Left kidney (tissue), 1 donor: ENCODE measurements at regions not wholly inside any gene's neighbourhood (a gene's known extent, or its start where the extent isn't known, plus 50 kb on each side); places are given as distances from the start of the nearest gene placed in this dataset.
"Not testable (repeated sequence)": the region's sequence is repeated elsewhere in the genome, so short reads cannot be mapped to it uniquely, and the experiment has no call there.

Source experiments
- DNase-seq: peaks from one replicate; pipeline ENCODE4 v3.0.0-alpha.2; 2013

- DNase-seq, result no peak
These were observed 1730.8 kb upstream of the CELF4 start for GRCh38 chr18:39296293-39296888.

- DNase-seq, result no peak
These were observed 1711.2 kb upstream of the CELF4 start for GRCh38 chr18:39276764-39277163.

GRCh38 chr18:39274535-39274934, 1708.9 kb upstream of the CELF4 start:
- DNase-seq, result no peak

DNA sequence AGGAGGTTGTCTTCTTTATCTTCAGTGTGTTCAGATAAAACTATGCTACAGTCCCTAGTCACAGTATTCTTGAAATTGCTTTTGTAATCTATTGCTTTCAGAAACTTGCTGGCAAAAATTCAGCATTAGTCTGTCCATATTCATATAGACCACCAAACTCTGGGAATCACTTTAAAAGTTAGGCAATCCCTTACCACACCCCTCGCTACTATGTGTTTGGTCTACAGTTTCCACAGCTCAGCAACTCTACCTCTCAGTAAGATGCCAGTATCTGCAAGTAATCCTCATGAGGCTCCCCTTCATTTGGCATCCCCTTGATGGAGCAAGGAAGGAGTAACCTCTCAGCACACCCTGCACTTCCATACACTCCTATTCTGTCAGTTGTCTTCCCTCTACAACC, 1706.6 kb upstream of the CELF4 start:
- DNase-seq, result no peak

DNA sequence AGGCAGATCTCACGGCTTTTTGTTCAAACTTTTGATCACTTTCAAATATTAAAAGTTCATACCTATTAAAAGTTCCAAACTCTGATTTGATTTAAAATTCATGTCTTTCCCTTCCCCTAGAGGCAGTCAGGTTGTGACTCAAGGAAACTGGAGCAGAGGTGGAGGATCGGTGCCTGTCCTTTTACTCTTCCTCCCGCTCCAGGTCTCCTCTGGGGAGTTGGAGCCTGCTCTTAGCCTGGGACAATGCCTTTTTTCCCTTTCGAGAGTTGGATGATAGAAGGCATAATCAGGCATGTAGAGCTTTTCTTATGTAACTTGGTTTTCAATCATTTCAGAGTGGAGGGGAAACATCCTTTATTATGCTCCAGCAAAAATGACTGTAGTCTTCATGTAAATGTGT, 1706.1 kb upstream of the CELF4 start:
- no peak for DNase-seq

- DNase-seq, result no peak
These were observed 1695.0 kb upstream of the CELF4 start for GRCh38 chr18:39260565-39260964.

- DNase-seq, result no peak
These were observed 1694.1 kb upstream of the CELF4 start for GRCh38 chr18:39259736-39260135.

DNA sequence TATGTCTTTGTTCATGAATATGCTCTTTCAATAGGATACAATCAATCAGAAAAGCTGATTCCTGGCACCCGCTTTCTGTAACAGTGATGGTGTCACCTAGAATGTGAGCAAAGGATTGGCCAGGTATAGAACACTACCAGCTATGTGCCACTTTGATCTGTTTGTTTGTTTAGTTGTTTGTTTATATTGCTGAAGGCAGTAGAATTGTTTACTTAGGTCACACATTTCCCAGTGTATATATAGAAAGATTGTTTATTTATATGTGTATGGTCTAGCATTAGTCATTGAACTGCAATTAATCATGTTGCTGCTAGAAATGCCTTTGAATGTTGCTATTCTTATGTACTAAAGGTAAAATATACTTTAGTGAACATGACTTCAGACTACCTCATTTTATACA, 1678.6 kb upstream of the CELF4 start:
- DNase-seq, result no peak

- DNase-seq, result no peak
These were observed 1675.9 kb upstream of the CELF4 start for GRCh38 chr18:39241534-39241933.

DNA sequence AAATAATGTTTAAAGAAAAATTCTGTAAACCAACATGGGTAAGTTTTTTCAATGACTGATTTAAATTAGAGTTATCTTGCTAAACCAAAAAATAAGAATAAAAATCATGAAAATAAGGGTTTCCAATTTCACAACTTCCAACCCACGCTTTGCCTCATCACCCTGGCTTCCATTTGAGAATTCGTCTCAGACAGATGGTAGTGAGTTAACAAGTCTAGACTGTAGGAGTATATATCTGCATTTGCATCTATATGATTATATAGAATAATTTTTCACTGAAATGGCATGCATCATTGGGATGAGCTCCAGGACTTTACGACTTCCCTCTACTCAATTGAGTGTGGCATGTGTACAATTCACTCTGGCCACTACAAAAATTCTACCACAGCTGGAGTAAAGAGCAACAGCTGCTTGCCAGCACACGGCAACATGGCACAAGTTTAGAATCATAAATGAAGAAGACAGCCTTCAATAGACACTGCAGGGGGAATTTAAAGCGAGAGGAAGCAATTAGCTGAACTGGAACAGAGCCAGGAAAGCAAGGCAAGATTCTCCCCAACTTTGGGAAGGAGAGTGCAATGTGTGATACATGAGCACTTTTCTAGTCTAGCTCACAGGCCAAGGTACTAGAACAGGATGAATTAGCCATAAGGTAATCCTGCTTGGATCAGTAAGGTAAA, 1673.5 kb upstream of the CELF4 start:
- no peak for DNase-seq

DNA sequence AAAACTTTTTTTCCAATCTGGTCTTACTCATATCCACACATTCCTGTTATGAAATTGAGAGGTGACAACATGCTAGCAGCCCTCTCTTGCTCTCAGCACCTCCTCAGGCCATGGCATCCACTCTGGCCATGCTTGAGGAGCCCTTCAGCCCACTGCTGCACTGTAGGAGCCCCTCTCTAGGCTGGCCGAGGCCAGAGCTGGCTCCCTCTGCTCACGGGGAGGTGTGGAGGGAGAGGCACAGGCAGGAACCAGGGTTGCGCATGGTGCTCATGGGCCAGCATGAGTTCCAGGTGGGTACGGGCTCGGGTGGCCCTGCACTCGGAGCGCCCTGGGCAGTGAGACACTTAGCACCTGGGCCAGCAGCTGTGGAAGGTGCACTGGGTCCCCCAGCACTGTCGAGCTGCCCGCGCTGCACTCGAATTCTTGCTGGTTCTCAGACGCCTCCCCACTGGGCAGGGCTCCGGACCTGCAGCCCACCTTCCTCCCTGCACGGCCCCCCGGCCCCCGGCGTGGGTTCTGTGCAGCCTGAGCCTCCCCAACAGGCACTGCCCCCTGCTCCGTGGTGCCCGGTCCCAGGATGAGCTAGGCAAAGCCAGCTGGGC, 1669.6 kb upstream of the CELF4 start:
- no peak for DNase-seq

- no peak for DNase-seq
These were observed 1667.3 kb upstream of the CELF4 start for GRCh38 chr18:39232937-39233336.

GRCh38 chr18:39232490-39232889, 1666.9 kb upstream of the CELF4 start:
- no peak for DNase-seq

- DNase-seq, result no peak
These were observed 1664.6 kb upstream of the CELF4 start for GRCh38 chr18:39230086-39230803.

DNA sequence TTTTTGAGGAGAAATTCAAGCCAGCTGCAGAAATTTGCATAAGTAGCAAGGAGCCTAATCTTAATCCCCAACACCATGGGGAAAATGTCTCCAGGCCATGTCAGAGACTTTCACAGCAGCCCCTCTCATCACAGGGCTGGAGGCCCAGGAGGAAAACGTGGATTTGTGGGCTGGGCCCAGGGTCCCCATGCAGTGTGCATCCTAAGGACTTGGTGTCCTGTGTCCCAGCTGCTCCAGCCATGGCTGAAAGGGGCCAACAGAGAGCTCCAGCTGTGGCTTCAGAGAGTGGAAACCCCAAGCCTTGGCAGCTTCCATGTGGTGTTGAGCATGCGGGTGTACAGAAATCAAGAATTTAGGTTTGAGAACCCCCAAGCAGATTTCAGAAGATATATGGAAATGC, 1662.2 kb upstream of the CELF4 start:
- not testable (repeated sequence) for DNase-seq

- no peak for DNase-seq
These were observed 1659.8 kb upstream of the CELF4 start for GRCh38 chr18:39225373-39225772.

GRCh38 chr18:39223283-39223682, 1657.7 kb upstream of the CELF4 start:
- DNase-seq, result no peak

DNA sequence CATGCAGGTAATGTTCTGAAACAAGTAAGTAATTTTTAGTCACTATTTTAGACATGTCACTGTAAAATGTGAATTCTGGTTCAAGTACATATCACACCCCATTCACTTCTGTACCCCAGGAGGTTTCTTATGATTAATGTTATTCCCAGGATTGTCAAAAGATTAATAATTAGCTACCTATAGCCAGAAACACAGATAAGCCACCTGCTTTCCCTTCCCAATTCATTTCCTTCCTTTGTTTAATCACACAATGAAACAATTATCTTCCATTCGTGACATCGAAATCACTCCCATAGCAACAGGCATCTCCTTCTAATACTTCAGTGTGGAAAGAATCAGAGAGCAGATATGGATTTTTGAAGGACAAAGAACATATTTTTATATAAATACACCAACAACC, 1650.3 kb upstream of the CELF4 start:
- no peak for DNase-seq

- DNase-seq, result no peak
These were observed 1645.9 kb upstream of the CELF4 start for GRCh38 chr18:39211461-39211860.

DNA sequence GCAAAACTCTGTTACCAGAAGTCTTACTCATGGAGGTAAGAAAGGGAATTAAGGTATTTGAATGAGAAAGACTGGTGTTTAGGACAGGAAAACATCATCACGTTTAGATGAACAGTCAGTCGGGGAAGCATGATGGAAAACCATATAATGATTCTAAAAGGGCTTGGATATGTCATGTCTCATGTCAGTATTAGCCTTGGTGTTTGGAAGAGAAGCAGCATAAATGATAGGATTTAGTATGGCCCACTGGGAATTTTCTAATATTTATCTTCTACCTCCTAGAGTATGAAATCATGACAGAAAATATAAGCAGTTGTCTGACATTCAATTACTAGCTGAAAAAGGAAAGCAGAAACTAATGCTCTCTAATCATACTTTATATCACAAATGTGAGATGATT, 1643.6 kb upstream of the CELF4 start:
- DNase-seq, result no peak

DNA sequence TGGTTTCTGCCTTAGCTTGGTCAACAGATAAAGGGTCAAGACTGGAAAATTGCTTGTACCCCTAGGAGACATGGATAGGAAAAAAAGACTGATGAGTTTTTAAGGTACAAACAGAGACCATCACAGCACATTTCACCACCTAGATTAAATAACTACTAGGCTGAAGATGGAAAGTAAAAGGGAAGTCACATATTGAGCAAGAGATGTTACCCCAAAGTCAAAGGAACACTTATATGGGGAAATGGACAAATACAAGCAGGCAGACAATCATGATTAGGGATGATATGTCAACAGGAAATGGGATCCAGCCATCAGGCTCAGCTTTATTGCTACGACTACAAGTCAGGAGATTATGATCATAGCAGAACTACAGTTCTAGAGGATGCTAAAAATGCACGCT, 1643.1 kb upstream of the CELF4 start:
- no peak for DNase-seq

GRCh38 chr18:39208190-39208589, 1642.6 kb upstream of the CELF4 start:
- no peak for DNase-seq

GRCh38 chr18:39206398-39207103, 1641.0 kb upstream of the CELF4 start:
- DNase-seq, result not testable (repeated sequence)
